ENCODE measurements at regions not wholly inside any gene's neighbourhood (a gene's known extent, or its start where the extent isn't known, plus 50 kb on each side); places are given as distances from the start of the nearest gene placed in this dataset.

DNA sequence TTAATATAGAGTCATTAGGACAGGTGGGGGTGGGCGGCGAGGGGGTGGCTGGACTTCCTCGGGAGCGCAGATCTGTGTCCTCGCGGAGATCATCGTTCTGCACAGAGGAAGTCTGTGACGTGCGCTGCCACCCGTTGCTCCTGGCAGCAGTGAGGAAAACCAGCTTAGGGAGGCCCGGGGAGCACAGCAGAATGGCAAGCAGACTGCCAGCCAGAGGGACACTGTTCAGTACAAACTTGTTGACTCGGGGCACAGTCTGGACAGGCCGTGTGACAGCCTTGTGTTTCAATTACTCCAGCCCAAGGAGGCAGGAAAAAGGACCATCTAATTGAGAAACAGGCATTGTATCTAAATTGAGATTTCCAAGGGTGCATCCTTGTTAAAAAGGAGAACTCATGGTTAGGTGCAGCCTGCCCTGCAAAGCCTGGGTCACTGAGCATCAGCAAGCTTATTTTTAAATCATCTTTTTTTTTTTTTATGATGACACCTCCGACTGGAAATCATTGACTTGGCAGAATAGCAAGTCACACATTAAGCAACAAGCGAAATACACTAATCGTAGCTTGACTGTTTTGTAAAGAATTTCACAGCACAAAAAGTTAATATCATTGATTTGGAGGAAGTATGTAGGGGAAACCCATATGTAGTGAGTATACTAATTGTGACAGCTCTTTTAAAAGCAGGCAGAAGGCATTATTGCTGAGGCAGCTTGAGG, 512.0 kb upstream of the FAT1 start:
- Histone ChIP-seq H3K18ac (ENCODE audit: low read depth, low read length) (no peak overlapping the region; the same call in 1 of the 2 replicates), H4K5ac (ENCODE audit: low read depth, low read length) (no peak overlapping the region), H3K4ac (ENCODE audit: low read depth, low read length) (peak overlapping the region; percentile 82), H2AK5ac (ENCODE audit: low read depth, low read length) (peak overlapping the region; percentile 90), H2BK20ac (ENCODE audit: low read depth, low read length) (peak overlapping the region; percentile 78), H4K91ac (ENCODE audit: insufficient read depth, low read depth, low read length) (peak overlapping the region; percentile 62), H2AK9ac (replicated peaks; ENCODE audit: low read depth, low read length, poor library complexity) (no peak overlapping the region), H3K36me3 (ENCODE audit: control insufficient read depth, insufficient read depth, low read length) (no peaks in the 10 kb centered on the region), H4K20me1 (ENCODE audit: insufficient read depth, low read length) (no peaks in the 10 kb centered on the region), H3K23ac (ENCODE audit: low read depth, low read length) (peak overlapping the region; percentile 86), H3K56ac (ENCODE audit: extremely low read depth, insufficient read depth, low read length) (no peak overlapping the region), H2BK15ac (ENCODE audit: low read depth, low read length) (peak overlapping the region; percentile 85; the same call in 2 of the 3 replicates), H2BK5ac (ENCODE audit: low read depth, low read length, poor library complexity, severe bottlenecking) (peak overlapping the region; percentile 5), H3K9ac (ENCODE audit: low read depth, low read length) (no peak overlapping the region), H3K4me3 (ENCODE audit: insufficient read depth, low read depth, low read length) (no peak overlapping the region), H3K4me2 (ENCODE audit: low read depth, low read length) (no peak overlapping the region), H4K8ac (ENCODE audit: low read depth in 2 of 2, low read length in 2 of 2) (peak overlapping the region in 1 of 2 experiments; percentile 66; a peak in 1 of 4 replicates), H3K9me3 (ENCODE audit: control insufficient read depth, insufficient read depth, low read length) (no peaks in the 10 kb centered on the region), H3K79me1 (ENCODE audit: low read depth in 1 of 2, low read length in 2 of 2) (no peaks in the 10 kb centered on the region), H3K9me1 (ENCODE audit: insufficient read depth, low read length) (peaks cover 9% of the 10 kb centered on the region), H2AFZ (replicated peaks; ENCODE audit: low read length, poor library complexity) (peak overlapping the region; percentile 61), H3K27me3 (ENCODE audit: control insufficient read depth, insufficient read depth, low read length) (no peaks in the 10 kb centered on the region), H3K27ac (ENCODE audit: insufficient read depth, low read length) (no peak overlapping the region), H3K4me1 (ENCODE audit: control insufficient read depth, insufficient read depth, low read length) (peaks cover 5% of the 10 kb centered on the region), H3K14ac (replicated peaks; ENCODE audit: low read depth, low read length) (peak overlapping the region; percentile 89), H2BK120ac (ENCODE audit: low read depth, low read length) (peak overlapping the region; percentile 84)
- intact Hi-C loops (cut with micrococcal nuclease) (no loop called here), dilution Hi-C loops (cut with HindIII; ENCODE audit: low sequenced_read_pairs, unreplicated experiment) (no loop called here), in situ Hi-C loops (cut with MboI; ENCODE audit: low sequenced_read_pairs) (no loop called here)
- BruUV-seq (replicated peaks): no TSS peak
- DNase-seq: no peak
- TF ChIP-seq FOS (IDR thresholded peaks at IDR 0.05; ENCODE audit: low read depth, low read length) (no peak), RFX5 (IDR thresholded peaks at IDR 0.05; ENCODE audit: low read depth, low read length) (no peak), NFE2L2 (IDR thresholded peaks at IDR 0.05; ENCODE audit: low read depth, low read length) (no peak), MXI1 (IDR thresholded peaks at IDR 0.05; ENCODE audit: borderline replicate concordance, low read depth, low read length) (no peak), MAFK (IDR thresholded peaks at IDR 0.05; ENCODE audit: low read depth, low read length) (no peak), CHD1 (IDR thresholded peaks at IDR 0.05; ENCODE audit: low read depth, low read length) (no peak), MAZ (IDR thresholded peaks at IDR 0.05; ENCODE audit: borderline replicate concordance, low read depth, low read length) (no peak), RCOR1 (IDR thresholded peaks at IDR 0.05; ENCODE audit: insufficient replicate concordance, low read length) (no peak), SMC3 (IDR thresholded peaks at IDR 0.05; ENCODE audit: low read depth, low read length) (no peak), RAD21 (IDR thresholded peaks at IDR 0.05; ENCODE audit: low read length) (no peak), CEBPB (IDR thresholded peaks at IDR 0.05; ENCODE audit: low read depth, low read length) (no peak), POLR2A (IDR thresholded peaks at IDR 0.05; ENCODE audit: low read depth, low read length) (no peak)
- TF ChIP-seq, protein P1, sequence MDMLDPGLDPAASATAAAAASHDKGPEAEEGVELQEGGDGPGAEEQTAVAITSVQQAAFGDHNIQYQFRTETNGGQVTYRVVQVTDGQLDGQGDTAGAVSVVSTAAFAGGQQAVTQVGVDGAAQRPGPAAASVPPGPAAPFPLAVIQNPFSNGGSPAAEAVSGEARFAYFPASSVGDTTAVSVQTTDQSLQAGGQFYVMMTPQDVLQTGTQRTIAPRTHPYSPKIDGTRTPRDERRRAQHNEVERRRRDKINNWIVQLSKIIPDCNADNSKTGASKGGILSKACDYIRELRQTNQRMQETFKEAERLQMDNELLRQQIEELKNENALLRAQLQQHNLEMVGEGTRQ (IDR thresholded peaks at IDR 0.05; ENCODE audit: low read depth, low read length): no peak
- TF ChIP-seq, protein P2, sequence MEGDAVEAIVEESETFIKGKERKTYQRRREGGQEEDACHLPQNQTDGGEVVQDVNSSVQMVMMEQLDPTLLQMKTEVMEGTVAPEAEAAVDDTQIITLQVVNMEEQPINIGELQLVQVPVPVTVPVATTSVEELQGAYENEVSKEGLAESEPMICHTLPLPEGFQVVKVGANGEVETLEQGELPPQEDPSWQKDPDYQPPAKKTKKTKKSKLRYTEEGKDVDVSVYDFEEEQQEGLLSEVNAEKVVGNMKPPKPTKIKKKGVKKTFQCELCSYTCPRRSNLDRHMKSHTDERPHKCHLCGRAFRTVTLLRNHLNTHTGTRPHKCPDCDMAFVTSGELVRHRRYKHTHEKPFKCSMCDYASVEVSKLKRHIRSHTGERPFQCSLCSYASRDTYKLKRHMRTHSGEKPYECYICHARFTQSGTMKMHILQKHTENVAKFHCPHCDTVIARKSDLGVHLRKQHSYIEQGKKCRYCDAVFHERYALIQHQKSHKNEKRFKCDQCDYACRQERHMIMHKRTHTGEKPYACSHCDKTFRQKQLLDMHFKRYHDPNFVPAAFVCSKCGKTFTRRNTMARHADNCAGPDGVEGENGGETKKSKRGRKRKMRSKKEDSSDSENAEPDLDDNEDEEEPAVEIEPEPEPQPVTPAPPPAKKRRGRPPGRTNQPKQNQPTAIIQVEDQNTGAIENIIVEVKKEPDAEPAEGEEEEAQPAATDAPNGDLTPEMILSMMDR (conservative IDR thresholded peaks at IDR 0.05; ENCODE audit: low read depth, low read length): no peak
- ATAC-seq (ENCODE audit: low read depth): no peak
- CTCF ChIA-PET: interaction anchor here (0.6 kb wide), 1 partner anchor 13 kb away, joined by 3 read pairs; no protein-coding TSS in a partner anchor
- whole genome bisulfite sequencing, 2 experiments (ENCODE audit: extremely low coverage in 2 of 2, insufficient read length in 1 of 2): 81% methylated on average over 6 of the region's 16 CpGs; no CpG with 5 or more reads in 1 of the 2 experiments
- POLR2A ChIA-PET (ENCODE audit: unreplicated experiment): interaction anchor here (0.6 kb wide), 2 partner anchors 11 to 295 kb away, joined by 5 to 8 read pairs; no protein-coding TSS in a partner anchor
